NCI-H82 treated with DMSO at 0.1 percent for 48 hours (cell line): ENCODE measurements at regions not wholly inside any gene's neighbourhood (a gene's known extent, or its start where the extent isn't known, plus 50 kb on each side); places are given as distances from the start of the nearest gene placed in this dataset.

Experiments
- DNase-seq: peaks from one replicate; lab custom pipeline; 2025; ENCODE audit not compliant: unreplicated experiment; lab: John Stamatoyannopoulos, UW

GRCh38 chr4:153997516-153997915 is 208.6 kb upstream of the SFRP2 start:
- no peak for DNase-seq

GRCh38 chr4:153989505-153989904 is 200.6 kb upstream of the SFRP2 start:
- DNase-seq, result no peak

- no peak for DNase-seq
These were observed 199.8 kb upstream of the SFRP2 start for GRCh38 chr4:153988492-153989363.

DNA sequence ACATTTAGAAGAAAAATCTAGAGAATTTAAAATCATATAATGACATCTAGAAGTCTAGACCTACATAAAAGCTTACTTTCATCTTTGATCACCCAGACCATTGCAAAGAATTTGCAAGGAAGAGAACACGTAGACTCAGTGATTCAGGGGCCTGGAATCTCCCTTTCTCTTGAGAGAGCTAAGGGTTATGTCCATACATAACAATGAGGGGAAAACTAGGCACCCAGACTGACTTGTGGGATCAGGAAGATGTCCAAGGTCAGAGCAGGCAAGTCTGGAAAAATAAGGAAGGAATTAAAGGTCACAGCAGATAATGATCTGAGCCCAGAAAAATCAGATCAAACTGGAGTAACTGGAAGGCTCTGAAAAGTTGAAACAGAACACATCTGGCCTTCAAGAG is 198.4 kb upstream of the SFRP2 start:
- no peak for DNase-seq

DNA sequence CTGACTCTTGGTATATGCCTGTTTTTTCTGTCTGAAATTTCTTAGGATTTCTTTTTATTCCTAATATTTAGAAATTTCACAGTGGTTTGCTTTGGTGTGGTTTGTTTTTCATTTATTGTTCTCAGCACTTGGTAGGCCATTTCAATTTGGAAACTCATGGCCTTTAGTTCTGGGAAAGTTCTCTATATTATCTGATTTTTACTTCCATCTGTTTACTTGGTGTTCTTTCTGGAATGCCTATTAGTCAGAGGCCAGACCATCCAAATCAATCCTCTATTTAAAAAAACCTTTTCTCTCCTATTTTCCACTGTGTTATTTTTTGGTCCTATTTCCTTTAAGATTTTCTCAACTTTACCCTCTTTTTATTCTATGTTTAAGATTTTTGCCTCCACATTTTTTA is 188.1 kb upstream of the SFRP2 start:
- no peak for DNase-seq

DNA sequence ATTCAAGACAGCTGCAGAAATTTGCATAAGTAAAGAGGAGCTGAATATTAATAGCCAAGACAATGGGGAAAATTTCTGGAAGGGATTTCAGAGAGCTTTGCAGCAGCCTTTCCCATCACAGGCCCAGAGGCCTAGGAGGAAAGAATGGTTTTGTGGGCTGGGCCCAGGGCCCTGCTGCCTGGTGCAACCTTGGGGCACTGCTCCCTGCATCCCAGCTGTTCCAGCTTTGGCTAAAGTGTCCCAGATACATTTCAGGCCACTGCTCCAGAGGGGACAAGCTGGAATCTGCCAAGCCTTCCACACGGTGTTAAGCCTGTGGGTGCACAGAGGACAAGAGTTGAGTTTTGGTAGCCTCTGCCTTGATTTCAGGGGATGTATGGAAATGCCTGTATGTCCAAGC is 185.6 kb upstream of the SFRP2 start:
- DNase-seq, result no peak

DNA sequence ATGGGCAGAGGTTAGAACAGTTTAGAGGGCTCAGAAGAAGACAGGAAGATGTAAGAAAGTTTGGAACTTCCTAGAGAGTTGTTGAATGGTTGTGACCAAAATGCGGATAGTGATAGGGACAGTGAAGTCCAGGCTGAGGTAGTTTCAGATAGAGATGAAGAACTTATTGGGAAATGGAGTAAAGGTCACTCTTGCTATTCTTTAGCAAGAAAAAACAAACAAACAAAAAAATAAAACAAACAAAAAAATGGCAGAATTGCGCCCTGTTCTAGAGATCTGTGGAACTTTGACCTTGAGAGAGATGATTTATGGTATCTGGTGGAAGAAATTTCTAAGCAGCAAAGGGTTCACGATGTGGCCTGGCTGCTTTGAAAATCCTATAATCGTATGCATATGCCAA is 185.1 kb upstream of the SFRP2 start:
- no peak for DNase-seq

- no peak for DNase-seq
These were observed 183.0 kb upstream of the SFRP2 start for GRCh38 chr4:153971899-153972298.

DNA sequence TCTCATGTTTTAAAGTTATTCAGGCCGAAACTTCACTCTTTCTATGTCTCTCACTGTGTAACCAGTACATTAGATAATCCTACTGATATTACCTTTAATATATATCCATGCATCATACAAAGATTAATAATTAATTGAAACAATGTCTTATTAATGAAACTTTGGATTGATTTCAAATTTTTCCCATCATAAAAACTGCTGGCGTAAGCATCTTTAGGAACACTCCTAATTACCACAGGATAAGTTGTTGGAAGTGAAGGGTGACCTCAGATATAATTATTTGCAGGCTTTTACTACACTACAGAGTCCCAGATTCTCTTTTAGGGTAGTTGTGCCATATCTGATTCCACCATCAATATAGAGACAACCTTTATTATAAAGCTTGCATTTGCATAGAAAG is 181.3 kb upstream of the SFRP2 start:
- DNase-seq, result no peak

DNA sequence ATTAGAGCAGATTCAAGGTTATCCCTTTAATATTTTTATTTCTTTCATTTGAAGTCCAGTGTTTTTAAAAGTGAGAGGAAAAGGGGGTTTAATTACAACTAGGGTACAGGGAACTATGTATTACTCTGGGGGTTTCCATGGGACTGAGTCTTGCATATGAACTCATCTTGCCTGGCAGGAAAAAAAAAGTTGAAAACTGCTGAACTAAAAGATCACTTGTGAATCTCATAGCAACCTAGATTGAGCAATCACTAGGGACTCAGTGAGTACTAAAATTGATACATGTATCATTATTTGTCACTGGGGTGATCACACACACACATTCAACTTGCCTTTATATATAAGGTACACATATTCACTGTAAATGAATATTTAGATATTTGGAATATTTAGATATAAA is 180.7 kb upstream of the SFRP2 start:
- DNase-seq, result no peak

DNA sequence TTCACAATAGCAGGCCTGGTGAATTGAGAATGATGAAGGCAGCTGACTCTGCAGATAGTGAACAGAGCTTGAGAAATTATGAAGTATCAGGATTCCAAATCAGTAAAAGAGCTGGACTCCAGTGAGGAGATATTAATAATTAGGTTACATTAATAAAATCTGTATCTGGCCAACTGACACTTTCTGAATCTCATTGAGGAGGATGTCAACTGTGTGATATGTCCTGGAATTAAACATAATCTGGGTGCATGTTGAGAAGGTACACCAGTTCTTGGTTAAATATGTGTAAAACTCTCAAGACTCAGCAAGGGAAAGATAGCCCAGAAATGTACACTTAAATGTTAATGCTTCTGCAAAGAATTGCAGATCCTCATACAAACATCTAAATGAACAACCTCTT is 177.8 kb upstream of the SFRP2 start:
- no peak for DNase-seq

- no peak for DNase-seq
These were observed 174.3 kb upstream of the SFRP2 start for GRCh38 chr4:153963216-153963615.

- DNase-seq, result no peak
These were observed 173.6 kb upstream of the SFRP2 start for GRCh38 chr4:153962311-153963039.

- no peak for DNase-seq
These were observed 166.4 kb upstream of the SFRP2 start for GRCh38 chr4:153955327-153955726.

DNA sequence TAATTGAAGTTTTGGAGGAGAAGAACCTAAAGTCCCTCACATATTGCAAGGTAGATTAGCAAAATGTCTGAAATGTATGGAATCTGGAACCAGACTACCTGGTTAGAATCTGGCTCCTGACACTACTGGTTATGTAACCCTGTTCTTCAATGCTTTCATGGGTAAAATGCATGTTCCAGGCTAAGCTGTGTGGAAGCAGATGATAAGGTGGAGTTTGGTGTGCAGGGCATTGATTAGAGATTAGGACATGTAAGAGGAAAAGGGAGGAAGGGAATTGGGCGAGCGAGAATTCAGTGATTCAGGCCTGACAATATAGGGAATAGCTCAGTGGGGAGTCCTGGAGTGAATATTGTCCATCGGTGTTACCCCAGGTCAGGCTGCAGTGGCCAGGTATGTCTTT is 165.8 kb upstream of the SFRP2 start:
- DNase-seq, result no peak

DNA sequence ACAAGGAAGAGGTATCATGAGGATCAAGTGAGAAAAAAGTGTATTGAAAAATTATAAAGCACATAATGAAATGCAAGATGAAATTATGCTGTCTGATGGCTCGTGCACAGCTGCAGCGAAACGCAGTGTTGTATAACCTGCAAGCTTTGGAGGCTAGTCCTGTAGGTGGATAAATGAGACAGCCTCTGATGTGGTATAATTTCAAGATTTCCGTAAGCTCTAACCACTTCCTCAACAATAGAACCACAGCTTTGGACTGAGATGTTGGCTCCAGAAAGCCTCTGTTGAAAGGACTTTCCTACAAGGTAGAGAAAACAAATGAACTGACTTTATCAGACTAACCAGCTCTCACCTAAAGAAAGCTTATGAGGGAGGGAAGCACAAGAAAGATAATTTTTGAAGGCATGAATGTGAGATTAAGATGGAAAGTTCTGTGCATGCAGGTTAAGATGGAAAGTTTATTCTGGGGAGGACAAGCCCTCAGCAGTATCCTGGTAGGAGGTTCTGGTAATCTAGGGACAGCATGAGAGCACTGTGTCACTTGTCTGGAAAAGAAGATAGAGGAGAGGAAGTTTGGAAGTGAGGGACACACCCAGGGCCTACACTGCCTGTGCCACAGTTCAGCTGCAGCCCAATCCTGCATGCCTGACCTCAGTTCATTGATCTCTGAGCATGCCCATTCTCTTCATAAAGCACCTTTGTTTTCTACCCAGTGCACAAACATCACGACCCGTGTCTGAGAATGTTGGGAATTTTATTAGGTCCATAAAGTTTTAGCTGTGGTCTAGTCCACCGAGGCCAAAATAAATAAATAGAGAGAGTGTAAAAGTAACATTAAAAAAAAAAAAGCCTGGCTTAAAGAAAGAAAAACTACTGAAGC is 161.5 kb upstream of the SFRP2 start:
- DNase-seq, result no peak

GRCh38 chr4:153948041-153948440 is 159.2 kb upstream of the SFRP2 start:
- no peak for DNase-seq

GRCh38 chr4:153947124-153947523 is 158.2 kb upstream of the SFRP2 start:
- DNase-seq, result no peak

DNA sequence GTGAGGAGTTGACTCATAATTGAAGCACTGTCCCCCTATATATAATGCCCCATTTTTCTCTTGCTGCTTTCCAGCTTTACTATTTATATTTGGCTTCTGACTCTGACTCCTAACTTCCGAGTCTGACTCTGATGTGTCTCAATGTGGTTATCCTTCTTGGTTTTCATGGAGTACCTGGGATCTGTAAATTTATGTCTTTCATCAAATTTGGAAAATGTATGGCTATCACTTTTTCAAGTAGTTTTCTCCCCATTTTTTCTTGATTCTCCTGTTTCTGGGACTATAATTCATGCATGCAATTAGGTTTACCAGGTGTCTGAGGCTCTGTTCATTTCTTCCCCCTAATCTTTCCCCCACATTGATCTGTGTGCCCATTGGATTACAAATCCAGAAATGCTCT is 156.8 kb upstream of the SFRP2 start:
- DNase-seq, result no peak

- no peak for DNase-seq
These were observed 155.0 kb upstream of the SFRP2 start for GRCh38 chr4:153943738-153944415.

- no peak for DNase-seq
These were observed 152.0 kb upstream of the SFRP2 start for GRCh38 chr4:153940916-153941315.
